GM12878 (cell line): ENCODE measurements at regions not wholly inside any gene's neighbourhood (a gene's known extent, or its start where the extent isn't known, plus 50 kb on each side); places are given as distances from the start of the nearest gene placed in this dataset.

Experiments
- ATAC-seq: fragments of 200-7000 bp; cut with Tn5 transposase; 3 replicates; pipeline ENCODE4 v1.9.1; 2020; ENCODE audit warnings: mild to moderate bottlenecking, moderate library complexity
- BruUV-seq: library from RNA; stranded (reverse); fragments of 400-500 nt; replicated peaks from 2 replicates; lab custom pipeline; 2021; lab: Mats Ljungman, UMichigan
- CTCF ChIA-PET: fragments of 300-600 bp; sonication (Branson Sonifier 250); formaldehyde crosslinking; extraction: SDS; loops from one replicate; lab custom pipeline; 2021; ENCODE audit warnings: inconsistent platforms; lab: Yijun Ruan, JAX
- POLR2A ChIA-PET: fragments of 350-600 bp; formaldehyde crosslinking; extraction: SDS; loops from one replicate; lab custom pipeline; 2021; ENCODE audit warnings: inconsistent platforms; lab: Charles Lee
- RAD21 ChIA-PET: fragments of 300-600 bp; sonication (Branson Sonifier 250); formaldehyde crosslinking; loops from one replicate; lab custom pipeline; 2023; ENCODE audit warnings: antibody characterized with exemption; ENCODE audit not compliant: unreplicated experiment; lab: Charles Lee
- SMC1A ChIA-PET: fragments of 300-600 bp; sonication (Branson Sonifier 250); formaldehyde crosslinking; loops from one replicate; lab custom pipeline; 2023; ENCODE audit not compliant: unreplicated experiment, uncharacterized antibody; lab: Charles Lee
- DNase-seq: peaks from one replicate; pipeline ENCODE4 v3.0.0-alpha.2; 2011; ENCODE audit warnings: low read depth, low spot score
- FAIRE-seq: peaks from 3 replicates; lab custom pipeline; 2011; peaks lifted over from hg19 to GRCh38; lab: Jason Lieb, UNC
- H2AFZ ChIP-seq: 2 replicates; pipeline ENCODE4 v1.6.0; 2011; ENCODE audit warnings: low read depth, low read length, control low read depth; ENCODE audit not compliant: control insufficient read depth
- H3K27ac ChIP-seq: 2 replicates; pipeline ENCODE4 v1.5.1; 2011; ENCODE audit warnings: control low read depth; ENCODE audit not compliant: control insufficient read depth, insufficient read depth
- H3K27me3 ChIP-seq, 2 experiments: replicated peaks in 1 of 2; 2 replicates each; pipeline versions ENCODE4 v1.6.0 to v1.6.1; 2011; ENCODE audit warnings: low read length in 1 of 2; ENCODE audit not compliant: control insufficient read depth in 2 of 2, insufficient read depth in 2 of 2
- H3K36me3 ChIP-seq, 2 experiments: 2 replicates each; pipeline ENCODE4 v1.5.1; 2011; ENCODE audit warnings: low read length in 1 of 2; ENCODE audit not compliant: control insufficient read depth in 2 of 2, insufficient read depth in 2 of 2
- H3K4me1 ChIP-seq: 2 replicates; pipeline ENCODE4 v1.6.1; 2011; ENCODE audit warnings: mild to moderate bottlenecking, low read length, moderate library complexity, mixed read lengths; ENCODE audit not compliant: control insufficient read depth, insufficient read depth
- H3K4me2 ChIP-seq: 2 replicates; pipeline ENCODE4 v1.6.0; 2011; ENCODE audit warnings: control low read depth; ENCODE audit not compliant: control insufficient read depth, insufficient read depth
- H3K4me3 ChIP-seq: fragments of 200-600 bp; sonication (generic); 2 replicates; pipeline ENCODE4 v1.5.1; 2016
- H3K79me2 ChIP-seq: 2 replicates; pipeline ENCODE4 v1.6.0; 2011; ENCODE audit warnings: low read length; ENCODE audit not compliant: control insufficient read depth, insufficient read depth
- H3K9ac ChIP-seq: 2 replicates; pipeline ENCODE4 v1.8.0; 2011; ENCODE audit warnings: low read length, control low read depth, mixed read lengths; ENCODE audit not compliant: control insufficient read depth, insufficient read depth
- H3K9me3 ChIP-seq: replicated peaks from 3 replicates; pipeline ENCODE4 v1.5.1; 2011; ENCODE audit warnings: mild to moderate bottlenecking, low read length; ENCODE audit not compliant: control insufficient read depth, insufficient read depth
- H4K20me1 ChIP-seq: 2 replicates; pipeline ENCODE4 v1.6.0; 2011; ENCODE audit not compliant: control insufficient read depth, insufficient read depth
- BCL3 ChIP-seq: IDR thresholded peaks from 2 replicates; pipeline ENCODE4 v1.6.1; 2011; ENCODE audit warnings: borderline replicate concordance, low read depth, mild to moderate bottlenecking, moderate library complexity, low read length; ENCODE audit not compliant: insufficient read depth, poor library complexity, severe bottlenecking
- E2F8 ChIP-seq: fragments of 450-650 bp; IDR thresholded peaks from 2 replicates; pipeline ENCODE4 v1.6.1; 2018; ENCODE audit warnings: mild to moderate bottlenecking, low read depth, moderate library complexity; ENCODE audit not compliant: partially characterized antibody
- HDGF ChIP-seq: fragments of 450-650 bp; IDR thresholded peaks from 2 replicates; pipeline ENCODE4 v1.6.1; 2016; ENCODE audit warnings: antibody characterized with exemption
- NR2C2 ChIP-seq: IDR thresholded peaks from 2 replicates; pipeline ENCODE4 v1.6.1; 2011; ENCODE audit warnings: borderline replicate concordance, low read depth; ENCODE audit not compliant: control insufficient read depth, insufficient read length
- PKNOX1 ChIP-seq: fragments of 450-650 bp; IDR thresholded peaks from 2 replicates; pipeline ENCODE4 v1.6.1; 2016; ENCODE audit warnings: mild to moderate bottlenecking
- RELA ChIP-seq: fragments of 450-650 bp; IDR thresholded peaks from 2 replicates; pipeline ENCODE4 v1.8.0; 2014; ENCODE audit warnings: borderline replicate concordance; ENCODE audit not compliant: partially characterized antibody
- SMAD5 ChIP-seq: IDR thresholded peaks from 2 replicates; pipeline ENCODE4 v1.6.1; 2016; ENCODE audit warnings: antibody characterized with exemption, low read depth
- TBL1XR1 ChIP-seq: IDR thresholded peaks from 2 replicates; pipeline ENCODE4 v1.6.1; 2012; ENCODE audit warnings: low read depth, low read length, improper control_type of control experiment
- ZSCAN29 ChIP-seq: fragments of 450-650 bp; IDR thresholded peaks from 2 replicates; pipeline ENCODE4 v1.6.1; 2017; ENCODE audit warnings: mild to moderate bottlenecking, moderate library complexity
- WGBS: methylation state at CpG from one replicate; pipeline ENCODE4 v1.1.6; 2016; ENCODE audit warnings: low lambda C conversion rate; ENCODE audit not compliant: insufficient replicate concordance, insufficient coverage; ENCODE audit errors: missing lambda C conversion rate; 5-methylcytosine and 5-hydroxymethylcytosine counted together
- in situ Hi-C: fragments of 300-500 bp; cut with MboI; formaldehyde crosslinking; loops from 9 replicates; pipeline ENCODE4 v1.14.3; 2018; ENCODE audit warnings: mixed read lengths
- intact Hi-C: fragments of 100-400 bp; cut with micrococcal nuclease; formaldehyde crosslinking; loops from one replicate; pipeline ENCODE4 v1.14.2; 2022; ENCODE audit not compliant: unreplicated experiment

GRCh38 chr9:8252445-8252844, 452.9 kb upstream of the DMAC1 start:
- H3K27ac ChIP-seq: no peak overlapping the region
- ChIA-PET POLR2A (no interaction called here), SMC1A (no interaction called here), CTCF (no interaction called here), RAD21 (no interaction called here)
- intact Hi-C loops: no loop called here
- H4K20me1 ChIP-seq: no peaks in the 10 kb centered on the region
- H3K4me2 ChIP-seq: no peak overlapping the region
- no peak for FAIRE-seq
- BruUV-seq: no TSS peak
- TF ChIP-seq HDGF (no peak), ZSCAN29 (no peak), NR2C2 (no peak), SMAD5 (no peak), PKNOX1 (no peak), TBL1XR1 (no peak), E2F8 (no peak), RELA (no peak), BCL3 (no peak)
- no peak for DNase-seq
- in situ Hi-C loops: no loop called here
- H3K9ac ChIP-seq: no peak overlapping the region
- no peaks in the 10 kb centered on the region for H3K79me2 ChIP-seq
- H3K36me3 ChIP-seq: no peaks in the 10 kb centered on the region
- ATAC-seq: no peak
- no peak overlapping the region for H2AFZ ChIP-seq
- no peak overlapping the region for H3K4me3 ChIP-seq
- H3K9me3 ChIP-seq: no peaks in the 10 kb centered on the region
- no peaks in the 10 kb centered on the region for H3K27me3 ChIP-seq
- 50% methylated on average over 4 of the region's 4 CpGs for WGBS
- no peaks in the 10 kb centered on the region for H3K4me1 ChIP-seq
